SK-N-MC (cell line): ENCODE measurements at regions not wholly inside any gene's neighbourhood (a gene's known extent, or its start where the extent isn't known, plus 50 kb on each side); places are given as distances from the start of the nearest gene placed in this dataset.

ENCODE experiments used
- DNase-seq: peaks from one replicate; pipeline ENCODE4 v3.0.0-alpha.2; 2011; ENCODE audit warnings: low read depth, low spot score
- H3K27ac ChIP-seq: fragments of 200-600 bp; sonication (generic); 2 replicates; pipeline ENCODE4 v1.5.1; 2016; ENCODE audit warnings: mixed run types
- H3K36me3 ChIP-seq: fragments of 200-600 bp; sonication (generic); 2 replicates; pipeline ENCODE4 v1.6.1; 2017; ENCODE audit warnings: antibody characterized with exemption, low read length, mixed read lengths; ENCODE audit not compliant: insufficient read depth
- H3K4me3 ChIP-seq: fragments of 200-600 bp; sonication (generic); 2 replicates; pipeline ENCODE4 v1.5.1; 2016
- H3K9ac ChIP-seq: fragments of 200-600 bp; sonication (generic); 2 replicates; pipeline ENCODE4 v1.8.0; 2017; ENCODE audit warnings: mixed run types, mixed read lengths; ENCODE audit not compliant: insufficient read length
- H3K9me3 ChIP-seq: fragments of 200-600 bp; sonication (generic); 2 replicates; pipeline ENCODE4 v1.6.1; 2017; ENCODE audit warnings: low read depth, mild to moderate bottlenecking, antibody characterized with exemption, low read length, moderate library complexity, mixed read lengths
- EZH2 ChIP-seq: fragments of 200-600 bp; sonication (generic); IDR thresholded peaks from one replicate; pipeline ENCODE4 v1.6.1; 2017; ENCODE audit warnings: antibody characterized with exemption
- FOXP2 ChIP-seq: optimal IDR thresholded peaks from 2 replicates; pipeline ENCODE3; 2011; ENCODE audit warnings: mild to moderate bottlenecking, moderate library complexity; ENCODE audit not compliant: insufficient read depth; ENCODE audit errors: extremely low read length, control extremely low read depth
- POLR2AphosphoS5 ChIP-seq: IDR thresholded peaks from 2 replicates; pipeline ENCODE4 v1.6.1; 2012; ENCODE audit warnings: mild to moderate bottlenecking, low read depth, low read length, borderline replicate concordance

- TF ChIP-seq FOXP2: no peak
- TF ChIP-seq EZH2: no peak
- no peak for TF ChIP-seq POLR2AphosphoS5
- peaks cover 3% of the 10 kb centered on the region; the same call in 1 of the 2 replicates for H3K9me3 ChIP-seq
- peak overlapping the region; percentile 61 for H3K27ac ChIP-seq
- H3K4me3 ChIP-seq: no peak overlapping the region
- no peak overlapping the region for H3K9ac ChIP-seq
- no peak for DNase-seq
- H3K36me3 ChIP-seq: peaks cover 6% of the 10 kb centered on the region; the same call in 1 of the 2 replicates
These were observed 155.2 kb upstream of the MSX1 start for GRCh38 chr4:4704267-4704666.

GRCh38 chr4:4697584-4697983 lies 155.7 kb upstream of the STX18 start:
- Histone ChIP-seq H3K36me3 (no peaks in the 10 kb centered on the region), H3K9ac (no peak overlapping the region)
- no peak for TF ChIP-seq POLR2AphosphoS5
- no peak for TF ChIP-seq EZH2
- TF ChIP-seq FOXP2: no peak

GRCh38 chr4:4696530-4696929 lies 154.7 kb upstream of the STX18 start:
- H3K27ac ChIP-seq: no peak overlapping the region
- TF ChIP-seq POLR2AphosphoS5: no peak

More at GRCh38 chr4:4697584-4697983, 155.7 kb upstream of the STX18 start:
- DNase-seq: no peak
- no peak overlapping the region for H3K4me3 ChIP-seq
- no peak overlapping the region for H3K27ac ChIP-seq
- H3K9me3 ChIP-seq: no peaks in the 10 kb centered on the region

GRCh38 chr4:4695497-4695896 lies 153.6 kb upstream of the STX18 start:
- no peak overlapping the region for H3K4me3 ChIP-seq
- no peak for DNase-seq
- H3K27ac ChIP-seq: no peak overlapping the region
- no peak overlapping the region for H3K9ac ChIP-seq
- no peak for TF ChIP-seq POLR2AphosphoS5
- TF ChIP-seq EZH2: no peak
- no peak for TF ChIP-seq FOXP2
- no peaks in the 10 kb centered on the region for H3K9me3 ChIP-seq
- H3K36me3 ChIP-seq: no peaks in the 10 kb centered on the region

More at GRCh38 chr4:4696530-4696929, 154.7 kb upstream of the STX18 start:
- no peak overlapping the region for H3K4me3 ChIP-seq
- no peaks in the 10 kb centered on the region for H3K9me3 ChIP-seq
- H3K36me3 ChIP-seq: no peaks in the 10 kb centered on the region
- no peak overlapping the region for H3K9ac ChIP-seq
- no peak for DNase-seq

- Histone ChIP-seq H3K9me3 (no peaks in the 10 kb centered on the region), H3K4me3 (no peak overlapping the region), H3K9ac (no peak overlapping the region), H3K27ac (no peak overlapping the region), H3K36me3 (no peaks in the 10 kb centered on the region)
- DNase-seq: no peak
- TF ChIP-seq FOXP2 (no peak), POLR2AphosphoS5 (no peak), EZH2 (no peak)
These were observed 153.0 kb upstream of the STX18 start for GRCh38 chr4:4694827-4695226.

GRCh38 chr4:4694296-4694772 lies 152.5 kb upstream of the STX18 start:
- Histone ChIP-seq H3K4me3 (no peak overlapping the region), H3K9me3 (no peaks in the 10 kb centered on the region), H3K27ac (no peak overlapping the region), H3K36me3 (no peaks in the 10 kb centered on the region), H3K9ac (no peak overlapping the region)
- no peak for DNase-seq
- no peak for TF ChIP-seq POLR2AphosphoS5
- TF ChIP-seq EZH2: no peak
- TF ChIP-seq FOXP2: no peak

GRCh38 chr4:4693755-4694295 lies 152.0 kb upstream of the STX18 start:
- no peaks in the 10 kb centered on the region for H3K9me3 ChIP-seq
- no peak for DNase-seq
- no peak for TF ChIP-seq FOXP2
- H3K36me3 ChIP-seq: no peaks in the 10 kb centered on the region
- no peak overlapping the region for H3K4me3 ChIP-seq
- H3K9ac ChIP-seq: no peak overlapping the region
- no peak overlapping the region for H3K27ac ChIP-seq

GRCh38 chr4:4693258-4693657 lies 151.4 kb upstream of the STX18 start:
- H3K36me3 ChIP-seq: no peaks in the 10 kb centered on the region
- TF ChIP-seq FOXP2 (no peak), POLR2AphosphoS5 (no peak), EZH2 (no peak)

GRCh38 chr4:4690854-4691253 lies 149.0 kb upstream of the STX18 start:
- no peaks in the 10 kb centered on the region for H3K9me3 ChIP-seq
- H3K36me3 ChIP-seq: no peaks in the 10 kb centered on the region
- DNase-seq: no peak
- no peak overlapping the region for H3K4me3 ChIP-seq
- TF ChIP-seq POLR2AphosphoS5 (no peak), FOXP2 (no peak), EZH2 (no peak)
- no peak overlapping the region for H3K9ac ChIP-seq
- H3K27ac ChIP-seq: no peak overlapping the region

More at GRCh38 chr4:4693258-4693657, 151.4 kb upstream of the STX18 start:
- no peak overlapping the region for H3K4me3 ChIP-seq
- no peak overlapping the region for H3K9ac ChIP-seq
- DNase-seq: no peak
- no peaks in the 10 kb centered on the region for H3K9me3 ChIP-seq
- H3K27ac ChIP-seq: no peak overlapping the region

- Histone ChIP-seq H3K27ac (no peak overlapping the region), H3K9me3 (no peaks in the 10 kb centered on the region), H3K36me3 (no peaks in the 10 kb centered on the region), H3K9ac (no peak overlapping the region), H3K4me3 (no peak overlapping the region)
- no peak for DNase-seq
- TF ChIP-seq EZH2 (no peak), POLR2AphosphoS5 (no peak), FOXP2 (no peak)
These were observed 148.0 kb upstream of the STX18 start for GRCh38 chr4:4689694-4690440.
